ENCODE measurements at regions not wholly inside any gene's neighbourhood (a gene's known extent, or its start where the extent isn't known, plus 50 kb on each side); places are given as distances from the start of the nearest gene placed in this dataset.
"Not testable (repeated sequence)": the region's sequence is repeated elsewhere in the genome, so short reads cannot be mapped to it uniquely, and the experiment has no call there.

- DNase-seq (ENCODE audit: extremely low read depth, low read depth): no peak
- TF ChIP-seq CTCF (IDR thresholded peaks at IDR 0.05; ENCODE audit: low read depth, low read length): no peak
Observed at GRCh38 chr1:106406114-106406513, 650.4 kb upstream of the PRMT6 start.

- not testable (repeated sequence) for DNase-seq (ENCODE audit: extremely low read depth, low read depth)
Observed at GRCh38 chr1:106412321-106412720, 644.2 kb upstream of the PRMT6 start.

- no peak for TF ChIP-seq CTCF (IDR thresholded peaks at IDR 0.05; ENCODE audit: low read depth, low read length)
- no peak for DNase-seq (ENCODE audit: extremely low read depth, low read depth)
Observed at GRCh38 chr1:106435269-106435668, 621.2 kb upstream of the PRMT6 start.

- no peak for DNase-seq (ENCODE audit: extremely low read depth, low read depth)
- no peak for TF ChIP-seq CTCF (IDR thresholded peaks at IDR 0.05; ENCODE audit: low read depth, low read length)
Observed at GRCh38 chr1:106439475-106439874, 617.0 kb upstream of the PRMT6 start.

GRCh38 chr1:106447466-106447865, 609.0 kb upstream of the PRMT6 start:
- no peak for TF ChIP-seq CTCF (IDR thresholded peaks at IDR 0.05; ENCODE audit: low read depth, low read length)
- no peak for DNase-seq (ENCODE audit: extremely low read depth, low read depth)

GRCh38 chr1:106456832-106457231, 599.6 kb upstream of the PRMT6 start:
- no peak for TF ChIP-seq CTCF (IDR thresholded peaks at IDR 0.05; ENCODE audit: low read depth, low read length)
- DNase-seq (ENCODE audit: extremely low read depth, low read depth): no peak

GRCh38 chr1:106457368-106457767, 599.1 kb upstream of the PRMT6 start:
- TF ChIP-seq CTCF (IDR thresholded peaks at IDR 0.05; ENCODE audit: low read depth, low read length): no peak
- no peak for DNase-seq (ENCODE audit: extremely low read depth, low read depth)

GRCh38 chr1:106458866-106459265, 597.6 kb upstream of the PRMT6 start:
- DNase-seq (ENCODE audit: extremely low read depth, low read depth): no peak

More at GRCh38 chr1:106458866-106459265, 597.6 kb upstream of the PRMT6 start:
- TF ChIP-seq CTCF (IDR thresholded peaks at IDR 0.05; ENCODE audit: low read depth, low read length): no peak
